ENCODE measurements at regions not wholly inside any gene's neighbourhood (a gene's known extent, or its start where the extent isn't known, plus 50 kb on each side); places are given as distances from the start of the nearest gene placed in this dataset.

GRCh38 chr3:14338898-14339458 lies 63.4 kb upstream of the SLC6A6 start:
- DNase-seq, result no peak

GRCh38 chr3:14340960-14341708 lies 61.3 kb upstream of the SLC6A6 start:
- no peak for DNase-seq

GRCh38 chr3:14343338-14344112 lies 58.9 kb upstream of the SLC6A6 start:
- no peak for DNase-seq

- no peak for DNase-seq
Measured at GRCh38 chr3:14344351-14344750, 58.1 kb upstream of the SLC6A6 start.

GRCh38 chr3:14345496-14346150 lies 56.8 kb upstream of the SLC6A6 start:
- DNase-seq, result no peak

GRCh38 chr3:14346191-14346590 lies 56.2 kb upstream of the SLC6A6 start:
- DNase-seq, result no peak

GRCh38 chr3:14346642-14347041 lies 55.8 kb upstream of the SLC6A6 start:
- no peak for DNase-seq

GRCh38 chr3:14347110-14347509 lies 55.3 kb upstream of the SLC6A6 start:
- no peak for DNase-seq

GRCh38 chr3:14351617-14352001 lies 50.8 kb upstream of the SLC6A6 start:
- no peak for DNase-seq

- no peak for DNase-seq
Measured at GRCh38 chr3:14352002-14352627, 50.3 kb upstream of the SLC6A6 start.

All from activated T-cell treated with anti-CD3 and anti-CD28 coated beads for 4 hours (primary cell).